ENCODE measurements at regions not wholly inside any gene's neighbourhood (a gene's known extent, or its start where the extent isn't known, plus 50 kb on each side); places are given as distances from the start of the nearest gene placed in this dataset.
"Not testable (repeated sequence)": the region's sequence is repeated elsewhere in the genome, so short reads cannot be mapped to it uniquely, and the experiment has no call there.

DNA sequence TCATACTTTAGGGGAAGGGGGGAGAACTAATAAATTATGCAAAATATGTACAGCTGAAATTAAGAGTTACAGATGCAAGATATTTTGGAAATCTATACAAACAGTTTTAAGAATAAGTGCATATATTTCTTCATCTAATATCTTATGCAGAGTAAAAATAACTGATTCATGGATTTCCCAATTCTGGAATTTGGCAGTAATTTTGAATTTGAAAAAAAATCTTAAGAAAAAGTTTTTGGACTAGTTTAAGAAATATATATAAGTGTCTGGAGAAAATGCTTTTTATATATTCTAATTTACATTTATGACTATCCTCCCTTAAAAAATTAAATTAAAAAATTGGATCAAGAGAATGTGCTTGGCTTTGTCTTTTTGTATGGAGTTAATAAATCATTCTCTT, 474.3 kb downstream of the BRINP3 start:
- DNase-seq (no peak), ATAC-seq (no peak)

DNA sequence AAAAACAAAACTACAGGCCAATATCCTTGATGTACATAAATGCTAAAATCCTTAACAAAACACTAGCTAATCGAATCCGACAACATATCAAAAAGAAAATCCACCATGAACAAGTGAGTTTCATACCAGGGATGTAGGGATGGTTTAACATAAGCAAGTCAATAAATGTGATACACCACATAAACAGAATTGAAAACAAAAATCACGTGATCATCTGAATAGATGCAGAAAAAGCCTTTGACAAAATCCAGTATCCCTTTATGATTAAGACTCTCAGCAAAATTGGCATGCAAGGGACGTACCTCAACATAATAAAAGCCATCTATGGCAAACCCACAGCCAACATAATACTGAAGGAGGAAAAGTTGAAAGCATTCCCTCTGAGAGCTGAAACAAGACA, 466.1 kb downstream of the BRINP3 start:
- DNase-seq: no peak
- no peak for ATAC-seq

GRCh38 chr1:190019151-190019550, 458.5 kb downstream of the BRINP3 start:
- ATAC-seq, DNase-seq: not testable (repeated sequence)

DNA sequence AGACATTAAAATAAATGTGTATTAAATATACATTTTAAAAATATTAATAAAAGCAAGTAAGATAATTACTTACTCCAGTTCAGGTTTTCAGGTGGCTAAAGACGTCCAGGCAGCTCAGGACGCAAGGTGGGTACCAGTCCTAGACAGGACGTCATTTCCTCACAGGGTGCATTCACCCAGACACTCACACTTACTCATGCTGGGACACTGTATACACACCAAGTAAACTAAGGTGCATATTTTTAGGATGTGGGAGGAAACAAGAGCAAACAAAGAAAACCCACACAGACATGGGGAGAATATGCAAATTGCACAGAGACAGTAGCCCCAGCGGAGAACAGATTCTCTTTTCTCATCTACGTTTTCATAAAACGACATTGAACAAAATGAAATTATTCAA, 457.9 kb downstream of the BRINP3 start:
- no peak for ATAC-seq

DNA sequence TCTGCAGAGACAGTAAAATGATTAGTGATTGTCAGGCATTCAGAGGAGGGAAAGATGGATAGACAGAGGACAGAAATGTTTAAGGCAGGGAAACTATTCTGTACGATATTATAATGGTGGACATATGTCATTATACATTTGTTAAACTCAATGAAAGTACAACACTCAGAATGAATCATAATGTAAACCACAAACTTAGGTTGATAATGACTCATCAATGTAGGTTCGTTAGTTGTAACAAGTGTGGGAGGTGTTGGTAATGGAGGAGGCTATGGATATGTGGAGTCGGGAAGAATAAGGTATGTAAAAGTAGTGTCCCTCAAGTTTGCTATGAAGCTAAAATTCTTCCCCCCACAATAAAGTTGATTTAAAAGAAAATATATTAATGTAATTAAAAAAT, 455.0 kb downstream of the BRINP3 start:
- DNase-seq: no peak
- peak; percentile 43 for ATAC-seq

More for the DNA sequence above, 457.9 kb downstream of the BRINP3 start:
- DNase-seq: no peak

- DNase-seq (no peak), ATAC-seq (no peak)
These were observed 448.2 kb downstream of the BRINP3 start for GRCh38 chr1:190029441-190029840.

GRCh38 chr1:190043655-190044054, 434.0 kb downstream of the BRINP3 start:
- ATAC-seq: no peak
- DNase-seq: no peak

DNA sequence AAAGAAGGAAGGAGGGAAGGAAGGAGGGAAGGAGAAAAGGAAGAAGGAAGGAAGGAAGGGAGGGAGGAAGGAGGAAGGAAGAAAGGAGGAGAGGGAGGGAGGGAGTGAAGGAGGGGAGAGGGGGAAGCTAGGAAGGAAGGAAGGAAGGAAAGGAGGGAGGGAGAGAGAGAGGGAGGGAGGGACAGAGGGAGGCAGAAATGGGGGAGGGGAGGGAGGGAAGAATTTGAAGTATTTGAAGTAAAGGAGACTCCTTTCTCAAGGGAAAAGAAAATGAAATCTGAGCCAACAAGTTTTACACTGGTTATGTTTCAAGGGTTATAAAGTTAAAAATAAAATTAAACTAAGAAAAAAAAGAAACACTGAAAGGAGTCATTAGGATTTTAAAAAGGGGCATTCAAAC, 431.4 kb downstream of the BRINP3 start:
- DNase-seq: no peak
- ATAC-seq: no peak
